Activated gamma-delta T cell (primary cell): ENCODE measurements at regions not wholly inside any gene's neighbourhood (a gene's known extent, or its start where the extent isn't known, plus 50 kb on each side); places are given as distances from the start of the nearest gene placed in this dataset.
"Not testable (repeated sequence)": the region's sequence is repeated elsewhere in the genome, so short reads cannot be mapped to it uniquely, and the experiment has no call there.

Source experiments
- DNase-seq: peaks from one replicate; lab custom pipeline; 2025; lab: John Stamatoyannopoulos, UW

DNA sequence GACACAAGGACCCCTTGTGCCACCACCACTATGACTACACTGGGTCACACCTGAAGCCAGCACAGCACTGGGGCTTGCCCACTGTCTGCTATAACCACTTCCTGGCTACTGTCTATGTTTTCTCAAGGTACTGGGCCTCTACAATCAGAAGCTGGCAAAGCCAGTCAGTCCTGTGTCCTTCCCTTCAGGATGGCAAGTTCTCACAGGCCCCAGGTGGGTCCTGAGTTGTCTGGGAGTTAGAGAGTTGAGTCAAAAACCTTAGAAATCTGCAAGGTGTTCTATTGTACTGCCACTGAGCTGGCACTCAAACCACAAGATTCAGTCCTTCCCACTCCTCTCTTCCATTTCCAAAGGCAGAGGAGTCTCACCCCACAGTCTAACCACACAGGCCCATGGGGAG lies 705.5 kb downstream of the IPMK start:
- no peak for DNase-seq

- not testable (repeated sequence) for DNase-seq
Measured at GRCh38 chr10:57551774-57552173, 715.9 kb downstream of the IPMK start.

DNA sequence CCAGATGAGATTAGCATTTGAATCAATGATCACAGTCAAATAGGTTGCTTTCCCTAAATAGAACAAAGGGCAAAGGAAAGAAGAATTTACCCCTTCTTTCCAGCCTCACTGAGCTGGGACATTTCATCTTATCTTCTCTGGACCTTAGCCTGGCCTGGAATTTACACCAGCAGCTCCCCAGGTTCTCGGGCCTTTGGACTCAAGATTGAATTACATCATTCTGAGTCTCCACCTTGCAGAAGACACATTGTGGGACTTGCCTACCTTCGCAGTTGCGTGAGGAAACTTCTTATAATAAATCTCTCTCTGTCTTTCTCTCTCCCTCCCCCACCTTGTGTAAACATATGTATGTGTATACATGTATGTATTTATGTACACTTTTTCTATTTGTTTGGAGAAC lies 732.4 kb downstream of the IPMK start:
- DNase-seq: no peak

GRCh38 chr10:57513637-57514036 lies 754.1 kb downstream of the IPMK start:
- DNase-seq: no peak

GRCh38 chr10:57507788-57508187 lies 759.9 kb downstream of the IPMK start:
- DNase-seq: no peak

GRCh38 chr10:57506414-57507094 lies 761.1 kb downstream of the IPMK start:
- no peak for DNase-seq

GRCh38 chr10:57494486-57494885 lies 773.2 kb downstream of the IPMK start:
- no peak for DNase-seq

DNA sequence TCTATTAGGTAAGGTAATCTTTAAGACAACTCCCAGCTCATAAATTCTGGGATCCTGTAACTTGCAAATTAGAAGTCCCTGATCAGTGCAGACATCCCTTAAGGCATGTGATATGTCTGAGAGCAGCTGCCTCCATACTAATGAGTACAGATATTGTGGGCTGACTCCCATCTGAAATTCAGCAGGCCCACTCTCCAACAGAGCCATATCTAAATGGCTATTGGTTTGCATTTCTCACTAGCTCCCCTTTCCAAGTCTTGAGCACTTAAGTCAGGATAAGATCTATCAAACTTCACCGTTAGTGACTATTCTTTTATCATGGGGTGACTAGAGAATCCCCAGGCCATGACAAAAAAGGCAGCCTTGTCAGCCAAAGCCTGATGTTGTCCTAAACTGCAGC lies 785.4 kb downstream of the IPMK start:
- DNase-seq: no peak

- no peak for DNase-seq
Measured at GRCh38 chr10:57472823-57473619, 794.7 kb downstream of the IPMK start.

GRCh38 chr10:57468894-57469432 lies 798.7 kb downstream of the IPMK start:
- no peak for DNase-seq

DNA sequence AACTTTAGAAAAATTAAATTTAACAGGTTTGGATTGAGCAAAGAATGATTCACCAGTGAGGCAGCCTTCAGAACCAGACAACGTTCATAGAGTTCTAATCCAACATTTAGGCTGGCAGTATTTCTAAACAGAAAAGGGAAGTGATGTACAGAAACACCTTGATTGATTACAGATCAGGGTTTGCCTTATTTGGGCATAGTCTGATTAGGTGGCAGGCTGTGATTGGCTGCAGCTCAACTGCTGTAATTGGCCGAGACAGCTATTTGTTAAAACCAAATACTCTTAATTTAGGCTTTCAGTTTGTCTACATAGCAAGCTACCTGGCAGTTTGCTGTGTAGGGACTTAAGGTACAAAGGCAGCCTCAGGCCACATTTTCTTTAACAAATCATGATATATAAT lies 802.5 kb downstream of the IPMK start:
- no peak for DNase-seq

- DNase-seq: no peak
Measured at GRCh38 chr10:57460540-57460939, 807.2 kb downstream of the IPMK start.

GRCh38 chr10:57457972-57458512 lies 809.7 kb downstream of the IPMK start:
- DNase-seq: no peak

GRCh38 chr10:57430376-57430775 lies 837.3 kb downstream of the IPMK start:
- no peak for DNase-seq

DNA sequence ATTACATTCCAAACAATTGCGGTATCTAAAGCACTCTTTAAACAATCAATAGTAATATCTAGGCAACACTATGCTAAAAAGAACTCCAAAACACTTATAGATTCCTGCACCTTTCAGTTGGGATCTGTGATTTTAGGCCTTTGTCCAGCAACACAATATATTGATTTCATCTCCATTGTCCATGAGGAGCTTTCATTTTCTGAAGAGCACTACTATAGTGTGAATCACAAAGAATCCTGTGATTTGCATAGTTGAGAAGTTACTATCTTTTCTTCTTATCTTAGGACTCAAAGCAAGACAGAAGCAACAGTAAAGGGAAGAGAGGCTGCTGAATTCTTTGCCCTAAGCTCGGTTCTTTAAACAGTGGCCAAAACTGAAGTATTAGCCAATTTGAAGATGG lies 846.8 kb downstream of the IPMK start:
- no peak for DNase-seq

DNA sequence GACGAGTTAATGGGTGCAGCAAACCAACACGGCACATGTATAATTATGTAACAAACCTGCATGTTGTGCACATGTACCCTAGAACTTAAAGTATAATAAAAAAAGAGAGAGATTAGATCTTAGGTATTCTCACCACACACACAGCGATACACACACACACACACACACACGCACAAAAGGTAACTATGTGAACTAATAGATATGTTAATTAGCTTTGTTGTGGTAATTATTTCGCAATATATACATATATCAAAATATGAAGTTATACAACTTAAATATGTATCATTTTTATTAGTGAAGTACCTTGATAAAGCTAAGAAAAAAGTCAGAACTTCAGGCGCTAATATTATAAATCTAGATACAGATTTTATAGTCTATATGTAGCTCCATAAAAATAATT lies 849.2 kb downstream of the IPMK start:
- DNase-seq: no peak

GRCh38 chr10:57395923-57396322 lies 871.8 kb downstream of the IPMK start:
- DNase-seq: no peak

GRCh38 chr10:57367412-57367811 lies 900.3 kb downstream of the IPMK start:
- no peak for DNase-seq

- DNase-seq: no peak
Measured at GRCh38 chr10:57362811-57363210, 904.9 kb downstream of the IPMK start.

DNA sequence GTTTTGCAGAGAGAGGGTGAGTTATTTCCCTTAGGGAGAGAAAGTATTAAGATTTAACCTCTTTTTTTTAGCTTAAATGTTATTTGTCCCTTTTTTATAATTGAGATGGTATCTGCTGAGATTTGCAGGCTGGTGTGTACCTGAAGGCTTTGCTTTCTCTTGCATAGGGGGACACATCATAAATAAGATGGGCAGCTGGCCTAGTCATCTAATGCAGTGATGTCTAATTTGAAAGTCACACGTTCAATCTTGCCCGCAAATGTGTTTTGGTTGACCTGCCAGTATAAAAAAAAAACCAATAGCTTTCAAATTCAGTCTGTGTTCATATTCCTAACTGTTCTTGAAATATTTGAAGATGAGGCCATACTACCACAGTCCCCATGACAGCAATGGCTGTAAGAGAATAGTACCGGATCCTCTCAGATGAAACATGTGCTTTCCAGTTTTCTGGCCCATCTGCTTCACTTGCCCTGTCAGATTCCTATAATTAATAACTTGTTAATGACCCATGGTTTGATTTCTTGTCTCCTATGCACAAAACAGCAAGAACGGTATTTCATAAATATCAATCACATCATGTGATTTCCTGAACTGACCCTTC lies 914.2 kb downstream of the IPMK start:
- DNase-seq: no peak

GRCh38 chr10:57351076-57351475 lies 916.6 kb downstream of the IPMK start:
- DNase-seq: no peak

- DNase-seq: no peak
Measured at GRCh38 chr10:57341294-57341693, 926.4 kb downstream of the IPMK start.
